AG20443 (cell line): ENCODE measurements at regions not wholly inside any gene's neighbourhood (a gene's known extent, or its start where the extent isn't known, plus 50 kb on each side); places are given as distances from the start of the nearest gene placed in this dataset.

Experiments
- DNase-seq: peaks from one replicate; pipeline ENCODE4 v3.0.0; 2012; ENCODE audit warnings: low spot score, mixed read lengths

GRCh38 chr13:81778350-81778749 is 1437.4 kb upstream of the SPRY2 start:
- no peak for DNase-seq

GRCh38 chr13:81773263-81773662 is 1432.3 kb upstream of the SPRY2 start:
- no peak for DNase-seq

DNA sequence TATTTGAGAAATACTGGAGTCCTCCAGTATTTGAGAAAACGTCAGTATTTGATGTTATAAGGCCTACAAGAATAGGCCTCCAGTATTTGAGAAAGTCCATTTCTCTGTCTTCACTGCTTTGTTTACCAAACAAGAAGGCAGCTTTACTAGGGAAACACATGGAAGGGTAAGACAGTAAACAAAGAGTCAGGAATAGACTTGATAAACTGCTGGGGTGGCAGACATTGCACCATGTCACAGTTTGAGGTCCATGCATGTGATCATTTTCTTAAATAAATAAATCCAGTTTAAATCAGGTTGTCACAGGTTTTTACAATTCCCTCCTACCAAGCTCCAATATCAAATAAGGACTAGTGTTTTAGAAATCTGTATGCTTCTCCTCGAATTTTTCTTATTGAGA is 1431.0 kb upstream of the SPRY2 start:
- DNase-seq: no peak

- DNase-seq: no peak
Measured at GRCh38 chr13:81770868-81771505, 1430.1 kb upstream of the SPRY2 start.

- no peak for DNase-seq
Measured at GRCh38 chr13:81762449-81762848, 1421.5 kb upstream of the SPRY2 start.

- no peak for DNase-seq
Measured at GRCh38 chr13:81760316-81760715, 1419.4 kb upstream of the SPRY2 start.

DNA sequence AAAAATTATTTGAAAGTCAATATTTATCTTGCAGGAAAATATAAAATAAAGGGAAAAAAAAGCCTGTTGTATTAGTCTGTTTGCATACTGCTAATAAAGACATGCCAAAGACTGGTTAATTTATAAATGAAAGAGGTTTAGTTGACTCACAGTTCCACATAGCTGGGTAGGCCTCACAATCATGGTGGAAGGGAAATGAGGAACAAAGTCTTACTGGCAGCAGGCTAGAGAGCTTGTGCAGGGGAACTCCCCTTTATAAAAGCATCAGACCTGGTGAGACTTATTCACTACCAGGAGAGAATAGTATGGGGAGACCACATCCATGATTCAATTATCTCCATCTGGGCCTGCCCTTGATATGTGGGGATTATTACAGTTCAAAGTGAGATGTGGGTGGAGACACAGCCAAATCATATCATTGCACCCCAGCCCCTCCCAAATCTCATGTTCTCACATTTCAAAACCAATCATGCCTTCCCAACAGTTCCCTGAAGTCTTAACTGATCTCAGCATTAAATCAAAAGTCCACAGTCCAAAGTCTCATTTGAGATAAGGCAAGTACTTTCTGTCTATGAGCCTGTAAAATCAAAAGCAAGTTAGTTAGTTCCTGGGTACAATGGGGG is 1416.5 kb upstream of the SPRY2 start:
- no peak for DNase-seq

DNA sequence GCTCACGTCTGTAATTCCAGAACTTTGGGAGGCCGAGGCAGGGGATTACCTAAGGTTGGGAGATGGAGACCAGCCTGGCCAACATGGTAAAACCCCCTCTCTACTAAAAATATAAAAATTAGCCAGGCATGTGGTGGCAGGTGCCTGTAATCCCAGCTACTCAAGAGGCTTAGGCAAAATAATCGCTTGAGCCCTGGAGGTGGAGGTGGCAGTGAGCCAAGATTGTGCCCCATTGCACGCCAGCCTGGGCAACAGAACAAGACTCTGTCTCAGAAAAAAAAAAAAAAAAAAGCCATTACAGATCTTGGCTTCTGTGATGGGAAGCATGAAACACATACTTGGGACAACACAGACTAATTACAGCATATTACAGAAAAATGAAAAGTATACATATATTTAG is 1404.5 kb upstream of the SPRY2 start:
- no peak for DNase-seq

DNA sequence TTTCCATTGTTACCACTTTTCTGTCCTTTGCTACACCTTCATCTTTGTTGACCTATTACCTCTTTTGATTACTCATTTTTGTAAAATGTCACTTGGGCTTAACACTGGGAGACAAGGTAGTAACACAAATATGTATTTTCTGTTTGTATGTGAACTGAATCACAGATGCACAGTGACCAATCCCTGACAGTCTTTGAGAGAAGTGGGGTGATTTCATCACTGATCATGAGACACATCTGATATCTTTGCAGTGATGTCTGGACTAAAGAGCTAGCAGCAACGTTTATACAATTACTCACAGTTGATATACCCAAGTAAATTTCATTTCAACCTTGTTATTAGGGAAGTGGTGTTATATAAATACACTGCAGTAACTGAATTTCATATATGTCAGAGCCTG is 1397.4 kb upstream of the SPRY2 start:
- no peak for DNase-seq

DNA sequence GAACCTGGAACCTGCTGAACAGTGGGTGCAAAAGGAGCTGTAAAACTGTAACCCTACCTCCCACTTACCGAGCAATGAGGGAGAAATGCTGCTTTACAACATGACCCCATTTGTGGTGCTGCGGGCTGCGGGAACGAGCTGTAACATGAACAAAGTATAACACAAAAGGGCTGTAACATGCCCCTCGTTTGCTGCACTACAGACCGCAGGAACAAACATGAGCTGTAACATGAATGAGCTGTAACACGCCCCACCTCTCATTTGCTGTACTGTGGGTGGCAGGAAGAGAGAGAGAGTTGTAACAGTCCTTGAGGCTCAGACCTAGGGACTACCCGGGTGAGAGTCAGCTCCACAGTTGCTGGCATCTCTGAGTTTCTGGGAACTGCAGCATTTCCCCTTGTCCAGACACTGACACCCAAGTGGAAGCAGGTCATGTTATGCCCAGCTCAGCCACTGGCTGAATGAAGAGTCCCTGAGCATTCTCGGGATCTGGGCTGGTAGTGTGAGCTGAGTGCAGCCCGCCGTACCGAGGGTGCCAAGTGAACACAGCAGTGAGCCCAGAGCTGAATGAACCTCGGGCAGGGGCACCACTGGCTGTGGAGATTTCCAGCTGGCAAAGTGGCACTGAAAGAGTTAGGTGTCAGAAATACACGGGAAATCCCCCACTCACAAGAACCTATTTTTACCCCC is 1385.3 kb upstream of the SPRY2 start:
- DNase-seq: no peak

DNA sequence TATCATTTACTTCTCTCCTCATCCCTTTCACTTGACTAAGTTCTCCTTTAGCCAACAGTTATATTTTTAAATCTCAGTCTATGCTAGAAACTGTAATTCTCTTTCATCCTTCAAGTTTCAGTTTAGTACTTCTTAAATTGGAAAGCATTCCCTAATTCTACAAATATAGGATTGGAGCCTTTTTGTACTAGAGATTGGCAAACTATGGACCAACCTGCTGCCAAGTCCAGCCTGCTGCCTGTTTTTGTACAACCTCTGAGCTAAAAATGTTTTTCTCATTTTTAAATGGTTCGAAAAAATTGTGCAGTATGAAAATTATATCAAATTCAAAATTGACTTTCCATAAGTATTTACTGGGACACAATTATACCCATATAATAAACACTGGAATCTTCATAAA is 1381.5 kb upstream of the SPRY2 start:
- no peak for DNase-seq

DNA sequence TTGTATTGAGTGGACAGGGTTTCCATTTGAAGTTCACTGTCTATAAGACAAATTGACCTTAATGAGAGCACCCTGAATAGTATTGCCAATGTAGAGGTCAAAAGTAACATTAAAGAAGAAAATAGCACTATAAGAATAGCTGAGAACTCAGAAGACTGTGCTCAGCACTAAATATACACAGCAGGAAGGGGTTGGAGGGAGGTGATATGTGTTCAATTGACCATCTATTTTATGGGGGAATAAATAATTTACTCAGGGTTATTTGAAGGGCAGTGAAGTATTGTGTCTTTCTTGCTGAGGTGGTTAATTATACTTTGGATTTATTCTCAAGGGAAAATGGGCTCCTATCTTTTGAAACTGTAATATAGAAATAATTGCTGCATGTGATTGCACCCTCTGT is 1380.5 kb upstream of the SPRY2 start:
- no peak for DNase-seq

- DNase-seq: no peak
Measured at GRCh38 chr13:81714513-81714912, 1373.6 kb upstream of the SPRY2 start.

DNA sequence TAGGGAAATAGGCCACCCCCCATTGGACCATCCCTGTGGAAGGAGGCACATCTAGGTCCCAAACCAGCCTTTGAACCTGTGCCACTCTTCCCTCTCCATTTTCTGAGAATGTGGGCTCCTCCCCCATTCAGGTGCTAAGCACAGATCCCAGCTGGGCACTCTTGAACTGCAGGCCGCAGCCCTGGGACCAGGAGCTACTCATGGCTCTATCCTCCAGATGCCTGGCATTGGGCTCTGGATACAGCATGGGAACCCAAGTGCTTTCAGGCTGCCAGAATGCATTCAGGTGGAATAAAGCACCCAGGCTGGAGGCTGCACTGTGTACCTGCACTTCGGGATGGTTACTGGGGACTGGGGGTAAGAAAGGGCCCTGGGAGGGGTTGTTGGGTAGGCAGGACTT is 1372.3 kb upstream of the SPRY2 start:
- DNase-seq: no peak

DNA sequence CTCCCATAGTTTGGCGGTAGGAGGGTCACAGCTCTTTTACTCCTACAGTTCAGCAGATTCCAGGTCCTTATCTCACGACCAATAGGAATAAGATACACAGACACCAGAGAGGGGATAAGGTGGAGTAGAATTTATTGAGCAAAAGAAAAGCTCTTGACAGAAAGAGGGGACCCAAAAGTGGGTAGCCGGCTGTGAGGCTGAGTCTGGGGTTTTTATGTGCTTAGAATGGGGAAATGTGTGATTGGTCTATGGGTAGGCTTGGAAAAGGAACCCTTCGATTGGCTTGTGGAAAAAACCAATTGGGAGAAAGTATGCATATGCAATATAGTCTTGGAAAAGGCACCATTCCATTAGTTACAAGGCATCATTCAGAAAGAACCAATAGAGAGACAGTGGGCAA is 1356.9 kb upstream of the SPRY2 start:
- DNase-seq: no peak

DNA sequence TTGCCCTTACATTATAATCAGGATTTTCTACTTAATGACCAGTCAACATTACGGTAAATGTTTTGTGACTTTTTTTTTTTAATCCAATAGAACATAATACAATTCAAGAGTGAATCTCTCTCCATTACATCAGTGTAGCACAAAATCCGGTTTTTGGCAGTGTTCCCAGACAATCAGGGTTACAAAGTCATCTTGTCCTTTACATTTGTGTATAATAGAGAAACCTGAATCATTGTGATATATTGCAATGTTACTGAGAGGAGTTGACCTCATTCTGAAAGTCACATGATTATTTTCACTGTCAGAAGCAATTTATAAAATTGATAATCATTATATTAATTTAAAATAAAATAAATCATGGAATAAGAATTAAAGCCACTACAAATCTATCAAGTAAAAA is 1346.0 kb upstream of the SPRY2 start:
- DNase-seq: no peak

DNA sequence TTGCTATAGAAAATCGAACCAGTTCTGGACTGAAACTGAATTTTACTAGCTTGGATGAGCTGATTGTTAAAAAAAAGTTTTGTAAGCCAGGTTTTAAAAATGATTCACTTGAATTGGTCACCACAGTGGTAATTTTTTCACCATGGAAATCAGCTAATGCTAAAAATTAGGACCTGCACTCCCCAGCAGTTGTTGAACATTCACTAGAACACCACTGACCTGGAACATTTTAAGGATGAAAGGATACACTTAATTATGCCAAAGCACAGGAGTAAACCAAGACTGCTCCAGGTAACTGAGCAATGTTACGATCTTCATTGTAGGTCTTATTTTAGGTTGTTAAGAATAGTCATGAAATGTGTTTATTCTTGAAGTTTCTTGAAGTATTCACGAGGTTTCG is 1342.6 kb upstream of the SPRY2 start:
- no peak for DNase-seq

DNA sequence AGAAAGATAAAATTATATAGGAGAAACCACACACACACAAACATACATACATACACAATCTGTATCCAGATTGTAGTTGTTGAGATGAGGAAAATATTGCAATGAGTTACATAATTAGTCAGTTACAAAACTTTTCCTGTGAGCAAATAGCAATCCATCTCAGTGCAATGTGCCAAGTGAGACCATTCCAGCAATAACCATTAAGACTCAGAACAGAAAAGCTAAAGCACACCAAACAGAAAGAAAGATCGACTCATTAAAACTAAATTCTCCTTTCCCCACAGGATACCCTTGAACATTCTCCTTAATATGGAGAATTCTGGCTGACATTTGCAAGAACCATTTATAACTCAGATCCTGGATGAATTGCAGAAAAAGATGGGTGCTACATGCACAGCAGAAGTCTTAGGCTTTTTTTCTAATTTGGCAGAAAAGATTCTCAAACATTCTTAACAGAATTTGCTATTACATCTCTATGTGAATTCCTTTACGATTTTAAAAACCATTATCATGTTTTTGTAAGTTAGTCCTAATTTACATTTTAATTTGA is 1341.2 kb upstream of the SPRY2 start:
- DNase-seq: no peak

DNA sequence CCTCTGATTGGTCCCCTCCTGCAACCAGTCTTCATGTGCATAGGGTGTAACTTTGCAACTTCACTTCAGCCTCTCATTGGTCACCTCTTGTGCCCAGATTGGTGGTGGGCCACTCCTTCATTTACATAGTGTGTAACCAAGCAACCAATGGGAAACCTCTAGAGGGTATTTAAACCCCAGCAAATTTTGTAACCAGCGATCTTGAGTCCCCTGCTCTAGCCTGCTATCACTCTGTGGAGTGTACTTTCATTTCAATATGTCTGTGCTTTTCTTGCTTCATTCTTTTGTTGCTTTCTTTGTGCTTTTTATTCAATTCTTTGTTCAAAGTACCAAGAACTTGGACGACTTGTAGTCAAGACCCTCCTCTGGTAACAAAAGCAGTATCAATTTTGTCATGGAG is 1336.9 kb upstream of the SPRY2 start:
- DNase-seq: no peak

DNA sequence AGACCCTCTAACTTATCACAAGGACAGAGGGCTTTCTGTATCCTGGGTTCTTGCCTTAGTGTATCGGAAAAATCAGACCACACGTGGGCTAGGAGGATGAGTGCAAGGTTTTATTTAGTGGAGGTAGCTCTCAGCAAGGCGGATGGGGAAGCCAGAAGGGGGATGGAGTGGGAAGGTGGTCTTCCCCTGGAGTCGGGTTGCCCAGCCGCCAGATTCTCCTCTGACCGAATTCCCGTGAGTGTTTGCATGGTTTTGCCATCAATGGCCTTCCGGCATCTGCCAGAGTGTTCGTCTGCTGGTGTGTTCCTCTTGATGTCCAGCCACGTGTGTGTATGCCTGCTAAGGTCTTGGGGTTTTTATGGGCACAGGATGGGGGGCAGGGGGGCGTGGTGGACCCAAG is 1335.1 kb upstream of the SPRY2 start:
- DNase-seq: no peak

DNA sequence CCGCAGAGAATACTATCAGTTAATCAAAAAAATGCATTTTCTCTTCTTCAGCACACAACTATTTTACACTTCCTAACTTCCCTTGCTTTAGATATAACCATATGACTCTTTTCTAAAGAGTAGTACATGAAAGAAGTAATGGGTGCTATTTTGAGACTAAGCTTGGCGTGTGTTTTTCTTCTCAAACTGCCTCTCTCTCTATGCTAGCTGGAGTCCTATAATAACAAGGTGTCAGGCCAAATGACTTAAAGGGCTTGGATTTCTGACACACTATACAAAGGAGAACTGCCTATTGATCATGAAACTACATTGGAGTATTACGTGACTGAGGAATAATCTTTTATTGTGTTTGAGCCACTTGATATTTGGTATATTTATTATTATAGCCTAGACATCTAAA is 1330.1 kb upstream of the SPRY2 start:
- no peak for DNase-seq

DNA sequence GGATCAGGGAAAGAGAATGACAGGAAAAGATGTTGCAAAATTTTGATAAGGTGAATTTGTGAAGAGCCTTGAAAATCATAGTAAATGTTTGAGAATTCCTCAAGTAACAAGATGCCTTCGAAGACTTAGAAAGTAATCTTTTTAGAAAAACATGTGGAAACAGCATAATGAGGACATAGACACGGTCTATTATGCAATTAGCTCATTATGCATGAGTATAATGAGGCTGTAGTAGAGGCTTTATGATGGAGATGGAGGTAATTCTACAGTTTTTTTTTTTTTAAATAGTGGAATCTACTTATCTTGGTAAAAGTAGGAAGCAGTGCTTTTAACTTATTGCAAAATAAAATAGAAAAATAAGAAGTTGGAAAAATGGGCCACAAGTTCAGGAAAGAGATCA is 1329.1 kb upstream of the SPRY2 start:
- no peak for DNase-seq

- no peak for DNase-seq
Measured at GRCh38 chr13:81664872-81665271, 1323.9 kb upstream of the SPRY2 start.
